ENCODE measurements at regions not wholly inside any gene's neighbourhood (a gene's known extent, or its start where the extent isn't known, plus 50 kb on each side); places are given as distances from the start of the nearest gene placed in this dataset.

DNA sequence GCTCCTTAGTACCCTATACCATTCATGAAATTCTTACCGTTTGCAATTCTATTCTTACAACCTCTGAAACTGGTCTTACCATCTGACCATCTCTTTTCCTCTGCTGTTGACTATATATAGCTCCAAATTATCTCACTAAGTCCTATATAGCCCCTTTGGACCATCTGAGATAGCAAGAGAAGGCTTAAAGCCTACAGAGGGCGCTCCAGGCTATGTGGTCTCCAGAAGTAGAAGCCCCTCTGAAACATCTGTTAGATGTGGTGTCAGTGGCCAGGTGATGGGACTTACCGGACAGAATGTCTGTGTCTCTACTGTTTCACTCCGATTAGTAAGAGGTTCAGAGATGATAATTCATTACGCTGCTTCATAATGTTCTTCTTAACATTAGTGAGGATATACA lies 140.7 kb upstream of the BMP2 start:
- TF ChIP-seq, protein P1, sequence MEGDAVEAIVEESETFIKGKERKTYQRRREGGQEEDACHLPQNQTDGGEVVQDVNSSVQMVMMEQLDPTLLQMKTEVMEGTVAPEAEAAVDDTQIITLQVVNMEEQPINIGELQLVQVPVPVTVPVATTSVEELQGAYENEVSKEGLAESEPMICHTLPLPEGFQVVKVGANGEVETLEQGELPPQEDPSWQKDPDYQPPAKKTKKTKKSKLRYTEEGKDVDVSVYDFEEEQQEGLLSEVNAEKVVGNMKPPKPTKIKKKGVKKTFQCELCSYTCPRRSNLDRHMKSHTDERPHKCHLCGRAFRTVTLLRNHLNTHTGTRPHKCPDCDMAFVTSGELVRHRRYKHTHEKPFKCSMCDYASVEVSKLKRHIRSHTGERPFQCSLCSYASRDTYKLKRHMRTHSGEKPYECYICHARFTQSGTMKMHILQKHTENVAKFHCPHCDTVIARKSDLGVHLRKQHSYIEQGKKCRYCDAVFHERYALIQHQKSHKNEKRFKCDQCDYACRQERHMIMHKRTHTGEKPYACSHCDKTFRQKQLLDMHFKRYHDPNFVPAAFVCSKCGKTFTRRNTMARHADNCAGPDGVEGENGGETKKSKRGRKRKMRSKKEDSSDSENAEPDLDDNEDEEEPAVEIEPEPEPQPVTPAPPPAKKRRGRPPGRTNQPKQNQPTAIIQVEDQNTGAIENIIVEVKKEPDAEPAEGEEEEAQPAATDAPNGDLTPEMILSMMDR (IDR thresholded peaks at IDR 0.05) = no peak
- TF ChIP-seq POLR2A (IDR thresholded peaks at IDR 0.05) = no peak
